Transverse colon (tissue), 4 donors: ENCODE measurements at regions not wholly inside any gene's neighbourhood (a gene's known extent, or its start where the extent isn't known, plus 50 kb on each side); places are given as distances from the start of the nearest gene placed in this dataset.

ENCODE experiments used
- CTCF ChIP-seq, 5 experiments: fragments of 200-600 bp in 3 of 5; fragments of 450-650 bp in 2 of 5; sonication (generic) in 3 of 5; IDR thresholded peaks; 1 replicate in 2 of 5; 2 replicates in 3 of 5; pipeline ENCODE4 v1.5.1; 2016 to 2017; ENCODE audit warnings: antibody characterized with exemption in 5 of 5, inconsistent platforms in 3 of 5, mild to moderate bottlenecking in 2 of 5, moderate library complexity in 1 of 5
- EP300 ChIP-seq: sonication (generic); formaldehyde crosslinking; IDR thresholded peaks from one replicate; pipeline ENCODE4 v1.6.1; 2017; ENCODE audit warnings: antibody characterized with exemption, low read depth
- POLR2A ChIP-seq: fragments of 450-650 bp; IDR thresholded peaks from one replicate; pipeline ENCODE4 v1.6.1; 2016; ENCODE audit warnings: antibody characterized with exemption, mild to moderate bottlenecking, moderate library complexity
- POLR2AphosphoS5 ChIP-seq, 3 donors: sonication (generic); formaldehyde crosslinking; IDR thresholded peaks; one replicate each; pipeline ENCODE4 v1.6.1; 2016; ENCODE audit warnings: antibody characterized with exemption in 3 of 3

- TF ChIP-seq CTCF (IDR thresholded peaks at IDR 0.05) (no peak), POLR2A (no peak), POLR2AphosphoS5 (IDR thresholded peaks at IDR 0.05) (no peak), EP300 (no peak)
These were observed 212.2 kb downstream of the ZNF621 start for GRCh38 chr3:40736943-40737342.
